Fibroblast of villous mesenchyme (primary cell): ENCODE measurements at regions not wholly inside any gene's neighbourhood (a gene's known extent, or its start where the extent isn't known, plus 50 kb on each side); places are given as distances from the start of the nearest gene placed in this dataset.

ENCODE experiments used
- DNase-seq: peaks from one replicate; pipeline ENCODE4 v3.0.0-alpha.2; 2010; ENCODE audit warnings: low read depth
- H3K4me3 ChIP-seq: 2 replicates; pipeline ENCODE4 v1.5.1; 2011; ENCODE audit warnings: low read depth, mild to moderate bottlenecking, low read length
- TF ChIP-seq, protein P1 (sequence below): IDR thresholded peaks from 2 replicates; pipeline ENCODE4 v1.5.1; 2012; ENCODE audit warnings: low read depth, mild to moderate bottlenecking, low read length; ENCODE audit not compliant: insufficient read depth

GRCh38 chr9:118326326-118326725 is 622.1 kb downstream of the TLR4 start:
- no peak overlapping the region for H3K4me3 ChIP-seq
- TF ChIP-seq, protein P1, sequence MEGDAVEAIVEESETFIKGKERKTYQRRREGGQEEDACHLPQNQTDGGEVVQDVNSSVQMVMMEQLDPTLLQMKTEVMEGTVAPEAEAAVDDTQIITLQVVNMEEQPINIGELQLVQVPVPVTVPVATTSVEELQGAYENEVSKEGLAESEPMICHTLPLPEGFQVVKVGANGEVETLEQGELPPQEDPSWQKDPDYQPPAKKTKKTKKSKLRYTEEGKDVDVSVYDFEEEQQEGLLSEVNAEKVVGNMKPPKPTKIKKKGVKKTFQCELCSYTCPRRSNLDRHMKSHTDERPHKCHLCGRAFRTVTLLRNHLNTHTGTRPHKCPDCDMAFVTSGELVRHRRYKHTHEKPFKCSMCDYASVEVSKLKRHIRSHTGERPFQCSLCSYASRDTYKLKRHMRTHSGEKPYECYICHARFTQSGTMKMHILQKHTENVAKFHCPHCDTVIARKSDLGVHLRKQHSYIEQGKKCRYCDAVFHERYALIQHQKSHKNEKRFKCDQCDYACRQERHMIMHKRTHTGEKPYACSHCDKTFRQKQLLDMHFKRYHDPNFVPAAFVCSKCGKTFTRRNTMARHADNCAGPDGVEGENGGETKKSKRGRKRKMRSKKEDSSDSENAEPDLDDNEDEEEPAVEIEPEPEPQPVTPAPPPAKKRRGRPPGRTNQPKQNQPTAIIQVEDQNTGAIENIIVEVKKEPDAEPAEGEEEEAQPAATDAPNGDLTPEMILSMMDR = no peak
- no peak for DNase-seq

DNA sequence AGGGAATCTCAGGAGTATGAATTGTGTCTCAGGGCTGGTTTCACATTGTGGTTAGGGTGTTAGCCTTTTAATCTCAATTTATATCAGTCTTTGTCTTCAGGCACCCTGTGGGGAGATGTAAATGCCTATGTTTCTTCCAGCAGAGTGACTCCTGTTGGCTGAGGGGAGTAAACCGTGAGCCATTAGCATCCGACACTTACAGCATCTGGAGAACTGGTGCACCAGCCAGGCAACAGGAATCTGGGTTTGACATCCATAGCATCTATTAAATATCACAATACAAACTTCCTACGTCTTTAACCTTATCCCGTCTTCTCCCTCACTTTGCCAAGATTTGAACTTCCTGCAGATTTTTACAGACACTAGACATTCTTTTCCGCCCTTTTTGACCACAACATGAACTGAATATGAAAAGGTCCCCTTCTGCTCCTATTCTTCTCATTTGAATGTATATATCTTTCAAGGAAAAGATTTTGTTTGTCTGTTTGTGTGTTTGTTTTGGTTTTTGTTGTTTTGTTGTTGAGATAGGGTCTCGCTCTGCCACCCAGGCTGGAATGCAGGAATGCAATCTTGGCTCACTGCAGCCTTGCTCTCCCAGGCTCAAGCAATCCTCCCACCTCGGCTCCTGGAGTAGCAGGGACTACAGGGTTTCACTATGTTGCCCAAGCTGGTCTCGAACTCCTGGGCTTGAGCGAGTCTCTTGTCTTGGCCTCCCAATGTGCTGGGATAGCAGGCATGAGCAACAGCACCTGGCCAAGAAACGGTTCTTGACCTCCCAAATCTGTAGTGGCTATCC is 626.2 kb downstream of the TLR4 start:
- TF ChIP-seq, protein P1 = no peak
- DNase-seq = no peak
- no peak overlapping the region for H3K4me3 ChIP-seq

GRCh38 chr9:118331622-118332045 is 627.4 kb downstream of the TLR4 start:
- TF ChIP-seq, protein P1 = no peak
- no peak overlapping the region for H3K4me3 ChIP-seq
- peak; percentile 29 for DNase-seq

DNA sequence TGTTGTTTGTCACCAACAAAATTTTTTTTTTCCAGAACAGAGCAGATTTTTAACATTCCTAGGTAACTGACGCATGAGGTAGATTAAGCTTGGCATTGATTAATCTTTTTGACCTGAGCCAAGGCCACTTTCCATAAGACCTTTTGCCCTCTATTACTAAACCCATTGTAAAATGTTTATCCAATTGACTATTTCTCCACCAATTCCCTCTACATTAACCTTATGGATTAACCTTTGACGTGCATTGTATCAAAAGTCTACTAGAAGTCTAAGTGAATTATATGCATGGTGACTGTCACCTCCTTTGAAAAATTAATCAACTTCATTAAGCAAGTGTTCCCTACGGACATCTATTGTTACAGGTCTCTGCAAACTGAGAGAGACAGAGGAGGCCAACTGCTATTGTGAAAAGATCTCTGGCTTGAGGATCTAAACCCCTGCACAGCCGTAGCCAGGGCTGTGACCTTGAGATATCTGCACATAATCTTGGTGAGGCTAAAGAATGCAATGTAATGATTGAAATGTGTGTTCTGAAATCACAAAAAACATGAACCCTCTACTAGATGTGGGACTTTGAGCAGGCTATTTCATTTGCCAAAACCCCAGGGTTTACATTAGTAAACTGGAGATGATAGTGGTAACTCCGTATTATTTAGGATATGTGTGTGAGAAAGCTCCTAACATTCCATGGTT is 632.2 kb downstream of the TLR4 start:
- no peak overlapping the region for H3K4me3 ChIP-seq
- TF ChIP-seq, protein P1 = no peak
- no peak for DNase-seq

DNA sequence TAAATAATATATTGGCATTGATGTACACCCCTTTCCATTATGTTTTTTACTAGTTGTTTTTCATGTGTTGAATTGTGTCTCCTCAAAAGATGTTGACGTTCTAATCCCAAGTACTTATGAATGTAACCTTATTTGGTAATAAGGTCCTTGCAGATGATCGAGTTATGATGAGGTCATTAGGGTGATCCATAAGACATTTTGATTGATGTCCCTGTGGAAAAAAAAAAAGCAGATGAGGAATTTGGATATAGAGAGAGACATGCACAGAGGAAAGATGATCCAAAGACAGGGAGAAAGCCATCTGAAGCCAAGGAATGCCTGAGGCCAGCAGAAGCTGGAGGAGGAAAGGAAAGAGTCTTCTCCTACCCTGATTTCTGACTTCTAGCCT is 632.7 kb downstream of the TLR4 start:
- no peak for DNase-seq
- TF ChIP-seq, protein P1 = no peak
- H3K4me3 ChIP-seq = no peak overlapping the region

- no peak for DNase-seq
- no peak overlapping the region for H3K4me3 ChIP-seq
- TF ChIP-seq, protein P1 = no peak
These were observed 655.8 kb downstream of the TLR4 start for GRCh38 chr9:118360036-118360435.

GRCh38 chr9:118362123-118362522 is 657.9 kb downstream of the TLR4 start:
- DNase-seq = no peak
- H3K4me3 ChIP-seq = no peak overlapping the region
- TF ChIP-seq, protein P1 = no peak
